ENCODE measurements at regions not wholly inside any gene's neighbourhood (a gene's known extent, or its start where the extent isn't known, plus 50 kb on each side); places are given as distances from the start of the nearest gene placed in this dataset.
A peak's percentile ranks its signal among the peaks of the same experiment; 100 is the strongest.
"Not testable (repeated sequence)": the region's sequence is repeated elsewhere in the genome, so short reads cannot be mapped to it uniquely, and the experiment has no call there.

- DNase-seq (ENCODE audit: low spot score) = no peak
These were observed 186.1 kb downstream of the CAND1 start for GRCh38 chr12:67455236-67455635.

- DNase-seq (ENCODE audit: low spot score) = no peak
These were observed 187.3 kb downstream of the CAND1 start for GRCh38 chr12:67456431-67456901.

- no peak for DNase-seq (ENCODE audit: low spot score)
These were observed 188.0 kb downstream of the CAND1 start for GRCh38 chr12:67457136-67457535.

GRCh38 chr12:67457778-67458665 is 188.9 kb downstream of the CAND1 start:
- no peak for DNase-seq (ENCODE audit: low spot score)

GRCh38 chr12:67459173-67459572 is 189.4 kb upstream of the DYRK2 start:
- DNase-seq (ENCODE audit: low spot score) = no peak

GRCh38 chr12:67459578-67459977 is 189.0 kb upstream of the DYRK2 start:
- no peak for DNase-seq (ENCODE audit: low spot score)

- no peak for DNase-seq (ENCODE audit: low spot score)
These were observed 188.2 kb upstream of the DYRK2 start for GRCh38 chr12:67460388-67460787.

GRCh38 chr12:67468549-67469245 is 179.8 kb upstream of the DYRK2 start:
- DNase-seq (ENCODE audit: low spot score) = no peak

- DNase-seq (ENCODE audit: low spot score) = no peak
These were observed 178.9 kb upstream of the DYRK2 start for GRCh38 chr12:67469666-67470065.

- no peak for DNase-seq (ENCODE audit: low spot score)
These were observed 176.7 kb upstream of the DYRK2 start for GRCh38 chr12:67471810-67472209.

- DNase-seq (ENCODE audit: low spot score) = no peak
These were observed 176.0 kb upstream of the DYRK2 start for GRCh38 chr12:67472539-67472938.

GRCh38 chr12:67474934-67475620 is 173.5 kb upstream of the DYRK2 start:
- DNase-seq (ENCODE audit: low spot score) = no peak

- no peak for DNase-seq (ENCODE audit: low spot score)
These were observed 172.8 kb upstream of the DYRK2 start for GRCh38 chr12:67475725-67476124.

GRCh38 chr12:67477681-67478265 is 170.8 kb upstream of the DYRK2 start:
- no peak for DNase-seq (ENCODE audit: low spot score)

GRCh38 chr12:67482751-67483661 is 165.5 kb upstream of the DYRK2 start:
- DNase-seq (ENCODE audit: low spot score) = peak; percentile 79

GRCh38 chr12:67483871-67484554 is 164.5 kb upstream of the DYRK2 start:
- DNase-seq (ENCODE audit: low spot score) = no peak

GRCh38 chr12:67484791-67485480 is 163.6 kb upstream of the DYRK2 start:
- peak; percentile 22 for DNase-seq (ENCODE audit: low spot score)

- DNase-seq (ENCODE audit: low spot score) = no peak
These were observed 161.9 kb upstream of the DYRK2 start for GRCh38 chr12:67486671-67487070.

GRCh38 chr12:67488349-67488748 is 160.2 kb upstream of the DYRK2 start:
- not testable (repeated sequence) for DNase-seq (ENCODE audit: low spot score)

- no peak for DNase-seq (ENCODE audit: low spot score)
These were observed 159.5 kb upstream of the DYRK2 start for GRCh38 chr12:67489007-67489406.
